H9 (cell line): ENCODE measurements at regions not wholly inside any gene's neighbourhood (a gene's known extent, or its start where the extent isn't known, plus 50 kb on each side); places are given as distances from the start of the nearest gene placed in this dataset.

Experiments used
- DNase-seq: peaks from one replicate; pipeline ENCODE4 v3.0.0-alpha.2; 2017
- H2AFZ ChIP-seq: one replicate; pipeline ENCODE4 v1.6.1; 2013; ENCODE audit warnings: mild to moderate bottlenecking, low read length, control low read depth, moderate library complexity
- H2AK5ac ChIP-seq: 2 replicates; pipeline ENCODE4 v1.6.1; 2013; ENCODE audit warnings: low read length, control low read depth, mixed read lengths; ENCODE audit not compliant: insufficient read length
- H2BK120ac ChIP-seq: one replicate; pipeline ENCODE4 v1.6.1; 2013; ENCODE audit warnings: low read depth, mild to moderate bottlenecking, low read length, control low read depth, inconsistent platforms; ENCODE audit not compliant: poor library complexity, severe bottlenecking
- H2BK12ac ChIP-seq: 2 replicates; pipeline ENCODE4 v1.6.1; 2013; ENCODE audit warnings: low read length, control low read depth, mixed read lengths, low read depth; ENCODE audit not compliant: insufficient read length
- H2BK15ac ChIP-seq: 2 replicates; pipeline ENCODE4 v1.6.1; 2013; ENCODE audit warnings: low read depth, low read length, control low read depth
- H2BK20ac ChIP-seq: one replicate; pipeline ENCODE4 v1.6.1; 2013; ENCODE audit warnings: low read depth, mild to moderate bottlenecking, low read length, control low read depth, inconsistent platforms; ENCODE audit not compliant: poor library complexity, severe bottlenecking
- H2BK5ac ChIP-seq: 2 replicates; pipeline ENCODE4 v1.6.1; 2013; ENCODE audit warnings: low read length, control low read depth, mixed read lengths; ENCODE audit not compliant: insufficient read length
- H3K14ac ChIP-seq: 2 replicates; pipeline ENCODE4 v1.6.1; 2013; ENCODE audit warnings: low read length, control low read depth; ENCODE audit not compliant: insufficient read depth
- H3K18ac ChIP-seq: 2 replicates; pipeline ENCODE4 v1.6.1; 2013; ENCODE audit warnings: low read depth, mild to moderate bottlenecking, mixed read lengths, low read length, control low read depth; ENCODE audit not compliant: insufficient read length
- H3K23ac ChIP-seq: 2 replicates; pipeline ENCODE4 v1.6.1; 2013; ENCODE audit warnings: low read length, control low read depth, mixed read lengths, low read depth; ENCODE audit not compliant: insufficient read length
- H3K23me2 ChIP-seq: 2 replicates; pipeline ENCODE4 v1.6.1; 2013; ENCODE audit warnings: low read depth, mild to moderate bottlenecking, mixed read lengths, low read length, control low read depth; ENCODE audit not compliant: insufficient read length, poor library complexity, severe bottlenecking
- H3K27ac ChIP-seq: 2 replicates; pipeline ENCODE4 v1.5.1; 2013; ENCODE audit warnings: low read length, control low read depth, mixed read lengths, low read depth; ENCODE audit not compliant: insufficient read length
- H3K27me3 ChIP-seq: 2 replicates; pipeline ENCODE4 v1.6.1; 2013; ENCODE audit warnings: low read length, control low read depth, inconsistent platforms; ENCODE audit not compliant: insufficient read depth
- H3K4ac ChIP-seq: 2 replicates; pipeline ENCODE4 v1.6.1; 2013; ENCODE audit warnings: low read depth, mild to moderate bottlenecking, control low read depth, inconsistent platforms, low read length, moderate library complexity
- H3K4me1 ChIP-seq: 2 replicates; pipeline ENCODE4 v1.6.1; 2013; ENCODE audit warnings: low read length, control low read depth, inconsistent platforms; ENCODE audit not compliant: insufficient read depth
- H3K4me2 ChIP-seq: 2 replicates; pipeline ENCODE4 v1.6.1; 2013; ENCODE audit warnings: low read length, control low read depth, mixed read lengths; ENCODE audit not compliant: insufficient read length, insufficient read depth
- H3K56ac ChIP-seq: 2 replicates; pipeline ENCODE4 v1.6.1; 2013; ENCODE audit warnings: low read depth, mild to moderate bottlenecking, mixed read lengths, low read length, control low read depth; ENCODE audit not compliant: insufficient read length
- H3K79me1 ChIP-seq: 2 replicates; pipeline ENCODE4 v1.6.1; 2013; ENCODE audit warnings: low read depth, mild to moderate bottlenecking, moderate library complexity, low read length, control low read depth, inconsistent platforms; ENCODE audit not compliant: insufficient read depth, poor library complexity, severe bottlenecking
- H3K79me2 ChIP-seq: 2 replicates; pipeline ENCODE4 v1.6.1; 2013; ENCODE audit warnings: low read length, control low read depth, inconsistent platforms; ENCODE audit not compliant: insufficient read depth
- H3K9ac ChIP-seq: 2 replicates; pipeline ENCODE4 v1.6.1; 2013; ENCODE audit warnings: low read length, control low read depth, mixed read lengths; ENCODE audit not compliant: insufficient read length; ENCODE audit errors: extremely low read depth
- H3K9me3 ChIP-seq: one replicate; pipeline ENCODE4 v1.6.1; 2013; ENCODE audit warnings: low read depth, low read length, inconsistent platforms; ENCODE audit not compliant: control insufficient read depth
- H3T11ph ChIP-seq: one replicate; pipeline ENCODE4 v1.6.1; 2013; ENCODE audit warnings: mild to moderate bottlenecking, low read length, control low read depth, inconsistent platforms
- H4K20me1 ChIP-seq: one replicate; pipeline ENCODE4 v1.6.1; 2013; ENCODE audit not compliant: control insufficient read depth, insufficient read length, insufficient read depth
- H4K5ac ChIP-seq: 2 replicates; pipeline ENCODE4 v1.6.1; 2013; ENCODE audit warnings: low read depth, mild to moderate bottlenecking, mixed read lengths, low read length, control low read depth; ENCODE audit not compliant: insufficient read length
- H4K8ac ChIP-seq: replicated peaks from 2 replicates; pipeline ENCODE4 v1.6.1; 2013; ENCODE audit warnings: low read length, control low read depth, mixed read lengths, low read depth; ENCODE audit not compliant: insufficient read length
- H4K91ac ChIP-seq: 2 replicates; pipeline ENCODE4 v1.6.1; 2013; ENCODE audit warnings: low read depth, mild to moderate bottlenecking, moderate library complexity, mixed read lengths, low read length, control low read depth; ENCODE audit not compliant: insufficient read length
- H3K27ac Mint-ChIP-seq, 3 experiments: 2 replicates in 2 of 3; 3 replicates in 1 of 3; pipeline ENCODE4 v1.8.0; 2020 to 2021; ENCODE audit warnings: mixed read lengths in 3 of 3, mild to moderate bottlenecking in 1 of 3, moderate library complexity in 1 of 3
- H3K27me3 Mint-ChIP-seq: 2 replicates; pipeline ENCODE4 v1.8.0; 2021; ENCODE audit warnings: low read depth, mild to moderate bottlenecking, moderate library complexity, mixed read lengths
- H3K36me3 Mint-ChIP-seq, 3 experiments: 2 replicates in 2 of 3; 3 replicates in 1 of 3; pipeline ENCODE4 v1.8.0; 2020 to 2021; ENCODE audit warnings: low read depth in 3 of 3, mixed read lengths in 3 of 3; ENCODE audit not compliant: insufficient read depth in 1 of 3
- H3K4me1 Mint-ChIP-seq, 2 experiments: 2 replicates each; pipeline ENCODE4 v1.8.0; 2020; ENCODE audit warnings: mixed read lengths in 2 of 2
- H3K4me3 Mint-ChIP-seq, 2 experiments: 2 replicates in 1 of 2; 3 replicates in 1 of 2; pipeline ENCODE4 v1.8.0; 2020 to 2021; ENCODE audit warnings: mild to moderate bottlenecking in 2 of 2, mixed read lengths in 2 of 2, moderate library complexity in 1 of 2
- H3K9me3 Mint-ChIP-seq, 2 experiments: 2 replicates in 1 of 2; 3 replicates in 1 of 2; pipeline ENCODE4 v1.8.0; 2020; ENCODE audit warnings: mild to moderate bottlenecking in 2 of 2, mixed read lengths in 2 of 2, moderate library complexity in 1 of 2
- CTCF ChIP-seq: fragments of 200-600 bp; sonication (generic); conservative IDR thresholded peaks from 3 replicates; pipeline ENCODE4 v1.8.0; 2021; ENCODE audit warnings: antibody characterized with exemption, mild to moderate bottlenecking
- WGBS: extraction: QIAGEN DNeasy Blood & Tissue Kit; methylation state at CpG from one replicate; pipeline ENCODE4 v1.1.7; 2013; ENCODE audit warnings: missing lambda C conversion rate, low lambda C conversion rate, mixed read lengths; ENCODE audit not compliant: insufficient read length; ENCODE audit errors: extremely low coverage; 5-methylcytosine and 5-hydroxymethylcytosine counted together

- no peak overlapping the region for H2BK120ac ChIP-seq
- H3K27me3 ChIP-seq: no peaks in the 10 kb centered on the region
- H2BK12ac ChIP-seq: no peak overlapping the region
- no peak overlapping the region for H2BK20ac ChIP-seq
- TF ChIP-seq CTCF: no peak
- H4K8ac ChIP-seq: peak overlapping the region; percentile 33
- H2AFZ ChIP-seq: peak overlapping the region; percentile 93
- H3K79me1 ChIP-seq: no peaks in the 10 kb centered on the region
- H3K36me3 Mint-ChIP-seq: no peaks in the 10 kb centered on the region
- H3K79me2 ChIP-seq: no peaks in the 10 kb centered on the region
- H3K4me2 ChIP-seq: no peak overlapping the region
- no peak overlapping the region for H2AK5ac ChIP-seq
- H4K91ac ChIP-seq: no peak overlapping the region
- H3K23me2 ChIP-seq: peaks cover 2% of the 10 kb centered on the region
- no peaks in the 10 kb centered on the region for H4K20me1 ChIP-seq
- peaks cover 1% of the 10 kb centered on the region for H3K27me3 Mint-ChIP-seq
- no peak overlapping the region for H3K56ac ChIP-seq
- 0 out of 2 replicates have a peak overlapping the region, but pooled peaks have one; percentile 58 for H2BK15ac ChIP-seq
- H3K4me3 Mint-ChIP-seq: no peak overlapping the region
- H3K4me1 Mint-ChIP-seq: peaks cover 2 to 4% of the 10 kb centered on the region in 2 experiments
- H3K9me3 ChIP-seq: no peaks in the 10 kb centered on the region
- no peak overlapping the region for H3K23ac ChIP-seq
- no peak overlapping the region for H3T11ph ChIP-seq
- no peak for DNase-seq
- no CpG with 5 or more reads among the region's 3 CpGs for WGBS
- peak overlapping the region; percentile 44 for H3K18ac ChIP-seq
- H4K5ac ChIP-seq: no peak overlapping the region
- H3K14ac ChIP-seq: no peak overlapping the region
- no peak overlapping the region for H3K4ac ChIP-seq
- no peak overlapping the region for H3K9ac ChIP-seq
- H3K27ac Mint-ChIP-seq: no peak overlapping the region
- H2BK5ac ChIP-seq: no peak overlapping the region
- 0 out of 2 replicates have a peak, but pooled peaks cover 2% of the 10 kb centered on the region for H3K4me1 ChIP-seq
- H3K9me3 Mint-ChIP-seq: no peaks in the 10 kb centered on the region
- no peak overlapping the region for H3K27ac ChIP-seq
Measured at GRCh38 chr7:106599343-106599698, 61.6 kb downstream of the CCDC71L start.
